ENCODE measurements at regions not wholly inside any gene's neighbourhood (a gene's known extent, or its start where the extent isn't known, plus 50 kb on each side); places are given as distances from the start of the nearest gene placed in this dataset.
A peak's percentile ranks its signal among the peaks of the same experiment; 100 is the strongest.

DNA sequence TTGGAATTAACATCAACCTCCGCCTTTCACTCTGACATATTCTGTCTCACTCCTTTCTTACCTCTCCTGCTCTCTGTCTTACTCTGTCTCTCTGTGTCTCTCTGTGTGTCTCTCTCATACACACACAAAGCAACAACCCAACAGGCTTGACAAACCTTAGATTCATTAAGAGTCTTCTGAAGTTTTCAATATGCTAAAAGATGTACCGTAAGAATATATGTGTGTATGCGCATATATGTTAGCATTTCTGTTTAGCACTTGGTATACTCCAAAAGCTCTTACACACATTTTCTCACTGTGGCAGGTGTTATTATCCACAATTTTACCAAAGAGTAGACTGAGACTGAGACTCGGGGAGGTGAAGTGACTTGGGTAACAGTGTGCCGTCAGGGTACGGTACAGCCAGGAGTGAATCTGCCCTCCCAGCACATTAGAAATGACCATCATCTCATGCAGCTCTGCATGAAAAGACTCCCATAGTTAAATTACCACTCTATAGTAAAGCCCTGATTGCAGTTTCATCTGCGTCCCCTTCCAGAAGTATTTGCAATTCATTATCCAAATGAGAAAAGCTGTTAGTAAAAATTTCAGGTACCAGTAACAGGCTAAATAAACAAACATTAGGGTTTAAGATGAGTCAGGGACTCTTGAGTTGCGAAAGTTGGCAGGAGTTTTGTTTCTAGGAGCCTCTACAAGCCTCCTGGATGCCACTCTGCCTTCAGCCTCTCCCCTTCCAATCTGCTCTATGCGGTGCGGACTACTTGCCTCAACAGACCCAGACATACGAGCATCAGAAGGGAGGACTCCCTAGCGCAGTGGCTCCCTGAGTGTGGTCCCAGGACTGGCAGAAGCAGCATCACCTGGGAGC lies 195.2 kb upstream of the TMEM45B start:
- ChIA-PET POLR2A (no interaction called here), CTCF (no interaction called here)
- H3K4me2 ChIP-seq: no peak overlapping the region
- no peaks in the 10 kb centered on the region for H3K4me1 ChIP-seq
- no peaks in the 10 kb centered on the region for H3K9me3 ChIP-seq
- no peak for DNase-seq (ENCODE audit: low read depth in 1 of 2, low spot score in 1 of 2)
- no peak; a peak in 1 of 6 replicates for ATAC-seq
- WGBS (ENCODE audit: missing lambda C conversion rate): 70% methylated on average over 12 of the region's 12 CpGs
- no peak for FAIRE-seq
- no peak for TF ChIP-seq BHLHE40 (IDR thresholded peaks at IDR 0.05; ENCODE audit: low read depth, low read length)
- TF ChIP-seq CEBPB (IDR thresholded peaks at IDR 0.05): peak in 1 of 2 experiments; percentile 36; a peak in 2 of 4 replicates
- no peak overlapping the region for H3K4me3 ChIP-seq
- no peak overlapping the region for H3K27ac ChIP-seq

DNA sequence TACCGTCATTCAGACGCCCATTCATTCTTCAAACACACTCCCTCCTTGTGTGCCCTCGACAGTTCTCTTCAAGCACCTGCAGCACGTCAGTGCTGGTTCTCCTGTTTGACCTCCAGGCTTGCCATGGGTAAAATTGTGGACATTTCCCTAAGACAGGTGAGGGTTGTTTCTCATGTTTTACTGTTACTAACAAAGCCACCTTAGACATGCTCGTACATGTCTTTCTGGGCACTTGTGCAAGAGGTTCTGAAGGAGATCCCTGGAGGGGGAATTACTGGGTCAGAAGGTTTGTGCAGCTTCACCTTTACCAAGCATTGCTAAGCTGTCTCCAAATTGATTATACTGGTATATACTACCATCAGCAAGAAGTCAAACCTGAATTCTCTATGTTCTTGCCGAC lies 189.7 kb upstream of the TMEM45B start:
- Histone ChIP-seq H3K4me2 (no peak overlapping the region), H3K4me1 (no peaks in the 10 kb centered on the region), H3K27ac (no peak overlapping the region), H3K4me3 (no peak overlapping the region), H3K9me3 (no peaks in the 10 kb centered on the region)
- CTCF ChIA-PET: no interaction called here
- ATAC-seq (no peak), FAIRE-seq (no peak), DNase-seq (ENCODE audit: low read depth in 1 of 2, low spot score in 1 of 2) (no peak)
- no peak for TF ChIP-seq POLR2A (IDR thresholded peaks at IDR 0.05; ENCODE audit: low read length)
- no peak for TF ChIP-seq PHF8 (IDR thresholded peaks at IDR 0.05; ENCODE audit: borderline replicate concordance, low read depth)
- no peak for TF ChIP-seq TP53 (CRISPR knock-in tag; IDR thresholded peaks at IDR 0.05)
- TF ChIP-seq, protein P1, sequence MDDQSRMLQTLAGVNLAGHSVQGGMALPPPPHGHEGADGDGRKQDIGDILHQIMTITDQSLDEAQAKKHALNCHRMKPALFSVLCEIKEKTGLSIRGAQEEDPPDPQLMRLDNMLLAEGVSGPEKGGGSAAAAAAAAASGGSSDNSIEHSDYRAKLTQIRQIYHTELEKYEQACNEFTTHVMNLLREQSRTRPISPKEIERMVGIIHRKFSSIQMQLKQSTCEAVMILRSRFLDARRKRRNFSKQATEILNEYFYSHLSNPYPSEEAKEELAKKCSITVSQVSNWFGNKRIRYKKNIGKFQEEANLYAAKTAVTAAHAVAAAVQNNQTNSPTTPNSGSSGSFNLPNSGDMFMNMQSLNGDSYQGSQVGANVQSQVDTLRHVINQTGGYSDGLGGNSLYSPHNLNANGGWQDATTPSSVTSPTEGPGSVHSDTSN (IDR thresholded peaks at IDR 0.05): no peak
- no peak for TF ChIP-seq NPAS2 (CRISPR knock-in tag; IDR thresholded peaks at IDR 0.05; ENCODE audit: borderline replicate concordance)
- TF ChIP-seq, protein P2, sequence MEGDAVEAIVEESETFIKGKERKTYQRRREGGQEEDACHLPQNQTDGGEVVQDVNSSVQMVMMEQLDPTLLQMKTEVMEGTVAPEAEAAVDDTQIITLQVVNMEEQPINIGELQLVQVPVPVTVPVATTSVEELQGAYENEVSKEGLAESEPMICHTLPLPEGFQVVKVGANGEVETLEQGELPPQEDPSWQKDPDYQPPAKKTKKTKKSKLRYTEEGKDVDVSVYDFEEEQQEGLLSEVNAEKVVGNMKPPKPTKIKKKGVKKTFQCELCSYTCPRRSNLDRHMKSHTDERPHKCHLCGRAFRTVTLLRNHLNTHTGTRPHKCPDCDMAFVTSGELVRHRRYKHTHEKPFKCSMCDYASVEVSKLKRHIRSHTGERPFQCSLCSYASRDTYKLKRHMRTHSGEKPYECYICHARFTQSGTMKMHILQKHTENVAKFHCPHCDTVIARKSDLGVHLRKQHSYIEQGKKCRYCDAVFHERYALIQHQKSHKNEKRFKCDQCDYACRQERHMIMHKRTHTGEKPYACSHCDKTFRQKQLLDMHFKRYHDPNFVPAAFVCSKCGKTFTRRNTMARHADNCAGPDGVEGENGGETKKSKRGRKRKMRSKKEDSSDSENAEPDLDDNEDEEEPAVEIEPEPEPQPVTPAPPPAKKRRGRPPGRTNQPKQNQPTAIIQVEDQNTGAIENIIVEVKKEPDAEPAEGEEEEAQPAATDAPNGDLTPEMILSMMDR (IDR thresholded peaks at IDR 0.05): no peak
- no peak for TF ChIP-seq RCOR1 (IDR thresholded peaks at IDR 0.05; ENCODE audit: low read depth, low read length)
- no peak for TF ChIP-seq MAZ (IDR thresholded peaks at IDR 0.05; ENCODE audit: borderline replicate concordance, low read depth, low read length)
- TF ChIP-seq ZC3H11A (IDR thresholded peaks at IDR 0.05): no peak
- TF ChIP-seq CHD4 (IDR thresholded peaks at IDR 0.05; ENCODE audit: borderline replicate concordance): no peak
- TF ChIP-seq ZNF302 (CRISPR knock-in tag; IDR thresholded peaks at IDR 0.05): no peak
- no peak for TF ChIP-seq CHD2 (IDR thresholded peaks at IDR 0.05; ENCODE audit: low read length, partially characterized antibody)
- no peak for TF ChIP-seq HDAC2 (IDR thresholded peaks at IDR 0.05)
- no peak for TF ChIP-seq RNF2 (IDR thresholded peaks at IDR 0.05; ENCODE audit: borderline replicate concordance, low read depth)
- TF ChIP-seq, protein P3, sequence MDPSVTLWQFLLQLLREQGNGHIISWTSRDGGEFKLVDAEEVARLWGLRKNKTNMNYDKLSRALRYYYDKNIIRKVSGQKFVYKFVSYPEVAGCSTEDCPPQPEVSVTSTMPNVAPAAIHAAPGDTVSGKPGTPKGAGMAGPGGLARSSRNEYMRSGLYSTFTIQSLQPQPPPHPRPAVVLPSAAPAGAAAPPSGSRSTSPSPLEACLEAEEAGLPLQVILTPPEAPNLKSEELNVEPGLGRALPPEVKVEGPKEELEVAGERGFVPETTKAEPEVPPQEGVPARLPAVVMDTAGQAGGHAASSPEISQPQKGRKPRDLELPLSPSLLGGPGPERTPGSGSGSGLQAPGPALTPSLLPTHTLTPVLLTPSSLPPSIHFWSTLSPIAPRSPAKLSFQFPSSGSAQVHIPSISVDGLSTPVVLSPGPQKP (IDR thresholded peaks at IDR 0.05; ENCODE audit: low read depth, low read length): no peak
- no peak for TF ChIP-seq HOXB5 (CRISPR knock-in tag; IDR thresholded peaks at IDR 0.05)
- TF ChIP-seq HOXA7 (CRISPR knock-in tag; IDR thresholded peaks at IDR 0.05): no peak
- POLR2A ChIA-PET: no interaction called here
- WGBS (ENCODE audit: missing lambda C conversion rate): 35% methylated on average over 6 of the region's 6 CpGs

DNA sequence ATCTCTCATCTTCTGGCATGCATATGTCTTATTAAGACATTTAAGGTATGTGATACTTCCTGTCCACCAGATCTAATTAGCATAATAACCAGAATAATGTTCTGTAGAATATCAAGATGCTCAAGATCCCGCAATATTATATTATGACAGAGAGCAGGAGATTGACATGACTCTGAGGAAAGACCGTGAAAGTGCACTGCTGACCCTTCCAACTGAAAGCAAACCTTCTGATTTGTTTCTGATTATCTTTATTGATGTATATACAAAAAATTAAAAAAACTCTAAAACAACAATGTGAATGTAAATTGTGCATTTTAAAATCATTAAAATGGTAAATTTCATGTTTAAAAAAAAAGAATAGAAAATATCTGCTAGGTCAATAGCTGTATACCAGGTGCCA lies 184.4 kb upstream of the TMEM45B start:
- ChIA-PET CTCF (no interaction called here), POLR2A (no interaction called here)
- TF ChIP-seq PHF8 (IDR thresholded peaks at IDR 0.05; ENCODE audit: borderline replicate concordance, low read depth): no peak
- TF ChIP-seq NR3C1 (IDR thresholded peaks at IDR 0.05): no peak
- no peak for TF ChIP-seq KDM5A (IDR thresholded peaks at IDR 0.05)
- TF ChIP-seq CBX8 (IDR thresholded peaks at IDR 0.05): no peak
- TF ChIP-seq, protein P2 (IDR thresholded peaks at IDR 0.05): no peak
- TF ChIP-seq SREBF2 (IDR thresholded peaks at IDR 0.05): no peak
- no peak for TF ChIP-seq TFCP2L1 (CRISPR knock-in tag; IDR thresholded peaks at IDR 0.05)
- TF ChIP-seq, protein P4, sequence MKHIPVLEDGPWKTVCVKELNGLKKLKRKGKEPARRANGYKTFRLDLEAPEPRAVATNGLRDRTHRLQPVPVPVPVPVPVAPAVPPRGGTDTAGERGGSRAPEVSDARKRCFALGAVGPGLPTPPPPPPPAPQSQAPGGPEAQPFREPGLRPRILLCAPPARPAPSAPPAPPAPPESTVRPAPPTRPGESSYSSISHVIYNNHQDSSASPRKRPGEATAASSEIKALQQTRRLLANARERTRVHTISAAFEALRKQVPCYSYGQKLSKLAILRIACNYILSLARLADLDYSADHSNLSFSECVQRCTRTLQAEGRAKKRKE (CRISPR knock-in tag; IDR thresholded peaks at IDR 0.05; ENCODE audit: low read depth): no peak
- no peak for TF ChIP-seq SMC3 (IDR thresholded peaks at IDR 0.05)
- no peak for TF ChIP-seq FOXS1 (CRISPR knock-in tag; IDR thresholded peaks at IDR 0.05)
- TF ChIP-seq HOXB13 (CRISPR knock-in tag; IDR thresholded peaks at IDR 0.05; ENCODE audit: low read depth): no peak
- TF ChIP-seq FOSL2 (IDR thresholded peaks at IDR 0.05): no peak
- TF ChIP-seq FOSL2 (CRISPR knock-in tag; IDR thresholded peaks at IDR 0.05): no peak

More for the DNA sequence above, 184.4 kb upstream of the TMEM45B start:
- Histone ChIP-seq H3K4me2 (no peak overlapping the region), H3K9me3 (no peaks in the 10 kb centered on the region), H3K27ac (no peak overlapping the region), H3K4me3 (no peak overlapping the region), H3K4me1 (no peaks in the 10 kb centered on the region)
- no peak for FAIRE-seq
- no peak for DNase-seq (ENCODE audit: low read depth in 1 of 2, low spot score in 1 of 2)
- ATAC-seq: no peak
- WGBS (ENCODE audit: missing lambda C conversion rate): 72% methylated on average over 2 of the region's 2 CpGs

Data from A549 (cell line).